ENCODE measurements at regions not wholly inside any gene's neighbourhood (a gene's known extent, or its start where the extent isn't known, plus 50 kb on each side); places are given as distances from the start of the nearest gene placed in this dataset.

DNA sequence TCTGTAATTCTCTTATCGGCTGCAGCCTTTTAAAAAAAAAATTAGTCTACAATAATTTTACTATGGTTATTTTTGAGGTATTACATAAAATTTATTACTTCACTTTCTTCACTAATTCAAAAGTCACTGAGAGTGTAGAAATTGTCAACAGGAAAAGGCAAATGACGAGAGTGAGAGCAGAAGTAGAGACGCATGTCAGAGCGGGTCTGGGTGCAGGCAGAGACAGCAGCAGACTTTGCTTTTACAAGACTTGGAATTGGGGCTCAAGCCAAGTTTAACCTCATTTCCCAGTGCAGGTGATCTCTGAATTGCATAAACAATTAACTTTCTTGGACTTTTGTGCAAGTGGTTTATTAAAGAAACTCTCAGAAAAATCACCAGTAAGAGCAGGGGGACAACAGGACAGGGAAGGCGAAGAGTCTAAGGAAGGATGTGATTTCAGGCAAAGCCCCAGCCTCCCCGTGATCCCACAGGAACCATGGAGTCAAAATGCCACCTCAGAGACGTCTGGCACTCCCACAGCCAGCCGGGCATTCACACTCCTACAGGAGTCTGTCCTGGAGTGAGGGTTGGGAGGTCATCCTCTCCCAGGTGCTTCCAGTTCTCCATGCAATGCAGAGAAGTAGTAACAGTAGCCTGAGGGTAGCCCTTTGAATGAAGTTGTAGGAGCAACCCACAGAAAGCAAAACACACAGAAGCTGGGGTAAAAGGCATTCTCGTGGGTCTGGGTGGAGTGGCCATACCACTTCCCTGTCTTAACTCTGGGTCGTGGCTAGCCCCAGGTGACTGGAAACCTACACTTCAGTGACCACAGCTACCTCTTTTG lies 274.0 kb upstream of the TGFBR2 start:
- H3K27ac ChIP-seq (ENCODE audit: low read depth, low read length), result no peak overlapping the region
- no peak overlapping the region for H2AFZ ChIP-seq (ENCODE audit: low read depth, low read length, severe bottlenecking)
- H4K20me1 ChIP-seq (ENCODE audit: low read depth, low read length), result no peaks in the 10 kb centered on the region
- no peak for TF ChIP-seq EZH2phosphoT487 (conservative IDR thresholded peaks at IDR 0.05; ENCODE audit: low read length)
- TF ChIP-seq, protein P1, sequence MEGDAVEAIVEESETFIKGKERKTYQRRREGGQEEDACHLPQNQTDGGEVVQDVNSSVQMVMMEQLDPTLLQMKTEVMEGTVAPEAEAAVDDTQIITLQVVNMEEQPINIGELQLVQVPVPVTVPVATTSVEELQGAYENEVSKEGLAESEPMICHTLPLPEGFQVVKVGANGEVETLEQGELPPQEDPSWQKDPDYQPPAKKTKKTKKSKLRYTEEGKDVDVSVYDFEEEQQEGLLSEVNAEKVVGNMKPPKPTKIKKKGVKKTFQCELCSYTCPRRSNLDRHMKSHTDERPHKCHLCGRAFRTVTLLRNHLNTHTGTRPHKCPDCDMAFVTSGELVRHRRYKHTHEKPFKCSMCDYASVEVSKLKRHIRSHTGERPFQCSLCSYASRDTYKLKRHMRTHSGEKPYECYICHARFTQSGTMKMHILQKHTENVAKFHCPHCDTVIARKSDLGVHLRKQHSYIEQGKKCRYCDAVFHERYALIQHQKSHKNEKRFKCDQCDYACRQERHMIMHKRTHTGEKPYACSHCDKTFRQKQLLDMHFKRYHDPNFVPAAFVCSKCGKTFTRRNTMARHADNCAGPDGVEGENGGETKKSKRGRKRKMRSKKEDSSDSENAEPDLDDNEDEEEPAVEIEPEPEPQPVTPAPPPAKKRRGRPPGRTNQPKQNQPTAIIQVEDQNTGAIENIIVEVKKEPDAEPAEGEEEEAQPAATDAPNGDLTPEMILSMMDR (IDR thresholded peaks at IDR 0.05; ENCODE audit: insufficient read depth, low read length, poor library complexity, severe bottlenecking), result no peak
- H3K27me3 ChIP-seq (ENCODE audit: low read length), result no peaks in the 10 kb centered on the region
- no peak overlapping the region for H3K4me2 ChIP-seq (ENCODE audit: low read depth, low read length, poor library complexity, severe bottlenecking)
- H3K9me2 ChIP-seq (replicated peaks; ENCODE audit: insufficient read depth, low read length), result no peaks in the 10 kb centered on the region
- H3F3A ChIP-seq (ENCODE audit: insufficient read depth), result no peaks in the 10 kb centered on the region
- H3K9me3 ChIP-seq (ENCODE audit: insufficient read depth, low read length), result no peaks in the 10 kb centered on the region
- H3K79me2 ChIP-seq (ENCODE audit: insufficient read depth, low read length), result no peaks in the 10 kb centered on the region
- no peak overlapping the region for H3K4me3 ChIP-seq (ENCODE audit: insufficient read depth, low read length, poor library complexity, severe bottlenecking)
- H3K36me3 ChIP-seq (ENCODE audit: low read length), result no peaks in the 10 kb centered on the region
- H3K9ac ChIP-seq (ENCODE audit: low read length), result no peak overlapping the region

DNA sequence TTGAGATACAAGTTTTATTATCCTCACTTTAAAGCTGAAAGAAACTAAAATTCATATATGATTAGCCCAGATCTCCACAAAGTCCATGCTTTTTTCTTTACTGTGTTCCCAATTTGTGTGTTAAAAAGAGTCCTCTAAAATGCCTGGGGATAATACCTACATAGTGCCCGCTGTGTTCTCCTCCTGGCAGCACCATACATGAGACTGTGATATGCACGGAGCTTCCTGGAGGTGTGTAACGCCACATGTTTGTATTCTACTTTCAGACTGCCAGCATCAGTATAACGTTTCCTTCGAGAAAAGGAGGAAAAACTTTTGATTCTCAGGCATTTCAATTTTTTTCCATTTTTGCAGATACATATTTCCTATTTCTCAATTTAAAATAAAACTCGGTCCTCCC lies 273.3 kb upstream of the TGFBR2 start:
- Histone ChIP-seq H3K27ac (ENCODE audit: low read depth, low read length) (no peak overlapping the region), H2AFZ (ENCODE audit: low read depth, low read length, severe bottlenecking) (no peak overlapping the region), H3F3A (ENCODE audit: insufficient read depth) (no peaks in the 10 kb centered on the region), H4K20me1 (ENCODE audit: low read depth, low read length) (no peaks in the 10 kb centered on the region), H3K27me3 (ENCODE audit: low read length) (no peaks in the 10 kb centered on the region), H3K4me3 (ENCODE audit: insufficient read depth, low read length, poor library complexity, severe bottlenecking) (no peak overlapping the region), H3K9me2 (replicated peaks; ENCODE audit: insufficient read depth, low read length) (no peaks in the 10 kb centered on the region), H3K79me2 (ENCODE audit: insufficient read depth, low read length) (no peaks in the 10 kb centered on the region), H3K9ac (ENCODE audit: low read length) (no peak overlapping the region), H3K36me3 (ENCODE audit: low read length) (no peaks in the 10 kb centered on the region), H3K4me2 (ENCODE audit: low read depth, low read length, poor library complexity, severe bottlenecking) (no peak overlapping the region), H3K9me3 (ENCODE audit: insufficient read depth, low read length) (no peaks in the 10 kb centered on the region)
- TF ChIP-seq, protein P1 (IDR thresholded peaks at IDR 0.05; ENCODE audit: insufficient read depth, low read length, poor library complexity, severe bottlenecking), result no peak
- TF ChIP-seq EZH2phosphoT487 (conservative IDR thresholded peaks at IDR 0.05; ENCODE audit: low read length), result no peak

DNA sequence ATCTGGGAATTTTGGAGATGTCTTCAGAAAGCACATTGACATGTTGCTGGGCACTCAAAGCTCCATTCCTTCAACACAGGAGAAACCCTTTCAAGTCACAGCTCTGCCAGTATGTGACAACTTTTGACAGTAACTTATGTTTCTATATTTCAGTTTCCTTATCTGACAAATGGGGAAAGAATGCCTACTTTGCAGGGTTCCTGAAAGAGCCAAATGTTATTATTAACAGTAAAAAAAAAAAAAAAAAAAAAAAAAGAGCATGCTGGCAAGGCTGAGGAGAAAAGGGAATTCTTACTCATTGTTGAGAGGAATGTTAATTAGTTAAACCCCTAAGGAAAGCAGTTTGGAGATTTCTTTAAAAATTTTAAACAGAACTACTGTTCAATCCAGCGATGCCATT lies 272.5 kb upstream of the TGFBR2 start:
- Histone ChIP-seq H3F3A (ENCODE audit: insufficient read depth) (no peaks in the 10 kb centered on the region), H3K4me3 (ENCODE audit: insufficient read depth, low read length, poor library complexity, severe bottlenecking) (no peak overlapping the region), H3K36me3 (ENCODE audit: low read length) (no peaks in the 10 kb centered on the region), H3K9ac (ENCODE audit: low read length) (no peak overlapping the region), H3K79me2 (ENCODE audit: insufficient read depth, low read length) (no peaks in the 10 kb centered on the region), H3K27me3 (ENCODE audit: low read length) (no peaks in the 10 kb centered on the region), H4K20me1 (ENCODE audit: low read depth, low read length) (no peaks in the 10 kb centered on the region), H2AFZ (ENCODE audit: low read depth, low read length, severe bottlenecking) (no peak overlapping the region), H3K4me2 (ENCODE audit: low read depth, low read length, poor library complexity, severe bottlenecking) (no peak overlapping the region), H3K27ac (ENCODE audit: low read depth, low read length) (no peak overlapping the region), H3K9me2 (replicated peaks; ENCODE audit: insufficient read depth, low read length) (no peaks in the 10 kb centered on the region), H3K9me3 (ENCODE audit: insufficient read depth, low read length) (no peaks in the 10 kb centered on the region)
- TF ChIP-seq, protein P1 (IDR thresholded peaks at IDR 0.05; ENCODE audit: insufficient read depth, low read length, poor library complexity, severe bottlenecking), result no peak
- TF ChIP-seq EZH2phosphoT487 (conservative IDR thresholded peaks at IDR 0.05; ENCODE audit: low read length), result no peak

All from SU-DHL-6 (cell line).